ENCODE measurements at regions not wholly inside any gene's neighbourhood (a gene's known extent, or its start where the extent isn't known, plus 50 kb on each side); places are given as distances from the start of the nearest gene placed in this dataset.

- peaks cover 0 to 10% (median 0%) of the 10 kb centered on the region in 3 experiments for H3K9me3 ChIP-seq (ENCODE audit: control insufficient read depth in 2 of 3, low read length in 3 of 3)
- Mint-ChIP-seq H3K27ac (no peak overlapping the region), H3K27me3 (peaks cover 0 to 17% (median 12%) of the 10 kb centered on the region in 5 donors), H3K36me3 (no peaks in the 10 kb centered on the region), H3K4me3 (no peak overlapping the region), H3K4me1 (no peaks in the 10 kb centered on the region), H3K9me3 (peaks cover 0 to 27% (median 14%) of the 10 kb centered on the region in 11 donors)
- ChIA-PET POLR2A (no interaction called here), CTCF (no interaction called here)
- no peaks in the 10 kb centered on the region for H3K4me1 ChIP-seq (ENCODE audit: control insufficient read depth in 2 of 2, insufficient read depth in 2 of 2, low read length in 2 of 2)
- no peak overlapping the region for H3K27ac ChIP-seq (ENCODE audit: low read depth, low read length)
- ATAC-seq: no peak
- no peaks in the 10 kb centered on the region for H3K36me3 ChIP-seq (ENCODE audit: control insufficient read depth in 2 of 3, insufficient read depth in 3 of 3, low read length in 3 of 3)
- H3K27me3 ChIP-seq (ENCODE audit: control insufficient read depth in 2 of 2, insufficient read depth in 2 of 2, low read length in 2 of 2): no peaks in the 10 kb centered on the region
- intact Hi-C loops (cut with micrococcal nuclease): no loop called here
- DNase-seq: no peak
- no peak overlapping the region for H3K4me3 ChIP-seq (ENCODE audit: low read length)
Measured at GRCh38 chr4:119810001-119810400, 181.4 kb upstream of the PDE5A start.

DNA sequence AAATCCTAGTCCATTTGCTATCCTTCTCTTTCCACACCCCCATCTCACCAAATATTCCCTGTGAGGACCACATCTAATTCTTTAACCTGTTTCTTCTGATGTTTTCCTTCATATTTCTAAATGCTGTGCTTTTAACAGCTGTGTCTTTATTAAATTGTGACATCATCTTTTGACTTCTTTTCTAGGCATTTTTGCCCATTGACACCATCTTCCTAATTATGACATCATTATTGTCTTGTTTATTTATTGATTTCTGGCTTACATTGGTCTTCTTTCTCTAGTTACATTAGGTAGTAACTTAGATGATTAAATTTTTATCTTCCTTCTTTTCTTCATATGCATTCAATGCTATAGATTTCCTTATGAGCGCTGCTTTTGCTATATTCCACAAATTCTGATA is 175.8 kb upstream of the PDE5A start:
- intact Hi-C loops (cut with micrococcal nuclease): no loop called here
- no peaks in the 10 kb centered on the region for H3K9me3 ChIP-seq (ENCODE audit: control insufficient read depth in 2 of 3, low read length in 3 of 3)
- Mint-ChIP-seq H3K9me3 (peaks cover 0 to 5% (median 0%) of the 10 kb centered on the region in 11 donors), H3K4me3 (no peak overlapping the region), H3K27me3 (peaks cover 0 to 22% (median 12%) of the 10 kb centered on the region in 5 donors), H3K27ac (no peak overlapping the region), H3K4me1 (no peaks in the 10 kb centered on the region), H3K36me3 (no peaks in the 10 kb centered on the region)
- ChIA-PET CTCF (no interaction called here), POLR2A (no interaction called here)
- H3K4me3 ChIP-seq (ENCODE audit: low read length): no peak overlapping the region
- no peak overlapping the region for H3K27ac ChIP-seq (ENCODE audit: low read depth, low read length)
- DNase-seq (no peak), ATAC-seq (no peak)
- H3K36me3 ChIP-seq (ENCODE audit: control insufficient read depth in 2 of 3, insufficient read depth in 3 of 3, low read length in 3 of 3): no peaks in the 10 kb centered on the region
- no peaks in the 10 kb centered on the region for H3K27me3 ChIP-seq (ENCODE audit: control insufficient read depth in 2 of 2, insufficient read depth in 2 of 2, low read length in 2 of 2)
- no peaks in the 10 kb centered on the region for H3K4me1 ChIP-seq (ENCODE audit: control insufficient read depth in 2 of 2, insufficient read depth in 2 of 2, low read length in 2 of 2)

- ChIA-PET CTCF (no interaction called here), POLR2A (no interaction called here)
- no peak overlapping the region for H3K4me3 ChIP-seq (ENCODE audit: low read length)
- no peaks in the 10 kb centered on the region for H3K36me3 Mint-ChIP-seq
- peaks cover 0 to 13% (median 10%) of the 10 kb centered on the region in 5 donors for H3K27me3 Mint-ChIP-seq
- H3K27ac Mint-ChIP-seq: no peak overlapping the region
- no peaks in the 10 kb centered on the region for H3K36me3 ChIP-seq (ENCODE audit: control insufficient read depth in 2 of 3, insufficient read depth in 3 of 3, low read length in 3 of 3)
- no peaks in the 10 kb centered on the region for H3K4me1 Mint-ChIP-seq
- no peaks in the 10 kb centered on the region for H3K9me3 ChIP-seq (ENCODE audit: control insufficient read depth in 2 of 3, low read length in 3 of 3)
- H3K4me3 Mint-ChIP-seq: no peak overlapping the region
- no peak overlapping the region for H3K27ac ChIP-seq (ENCODE audit: low read depth, low read length)
- no peak for DNase-seq
- no peak for ATAC-seq
- H3K27me3 ChIP-seq (ENCODE audit: control insufficient read depth in 2 of 2, insufficient read depth in 2 of 2, low read length in 2 of 2): no peaks in the 10 kb centered on the region
- peaks cover 0 to 6% (median 0%) of the 10 kb centered on the region in 11 donors for H3K9me3 Mint-ChIP-seq
- H3K4me1 ChIP-seq (ENCODE audit: control insufficient read depth in 2 of 2, insufficient read depth in 2 of 2, low read length in 2 of 2): no peaks in the 10 kb centered on the region
- intact Hi-C loops (cut with micrococcal nuclease): no loop called here
Measured at GRCh38 chr4:119797238-119797894, 168.8 kb upstream of the PDE5A start.

- Histone ChIP-seq H3K27ac (ENCODE audit: low read depth, low read length) (no peak overlapping the region), H3K36me3 (ENCODE audit: control insufficient read depth in 2 of 3, insufficient read depth in 3 of 3, low read length in 3 of 3) (no peaks in the 10 kb centered on the region), H3K9me3 (ENCODE audit: control insufficient read depth in 2 of 3, low read length in 3 of 3) (no peaks in the 10 kb centered on the region), H3K4me3 (ENCODE audit: low read length) (no peak overlapping the region), H3K4me1 (ENCODE audit: control insufficient read depth in 2 of 2, insufficient read depth in 2 of 2, low read length in 2 of 2) (no peaks in the 10 kb centered on the region), H3K27me3 (ENCODE audit: control insufficient read depth in 2 of 2, insufficient read depth in 2 of 2, low read length in 2 of 2) (no peaks in the 10 kb centered on the region)
- no peak overlapping the region for H3K4me3 Mint-ChIP-seq
- no peak overlapping the region for H3K27ac Mint-ChIP-seq
- CTCF ChIA-PET: no interaction called here
- intact Hi-C loops (cut with micrococcal nuclease): no loop called here
- no peaks in the 10 kb centered on the region for H3K4me1 Mint-ChIP-seq
- H3K36me3 Mint-ChIP-seq: no peaks in the 10 kb centered on the region
- no peak for DNase-seq
- no peak for ATAC-seq
- H3K9me3 Mint-ChIP-seq: peaks cover 0 to 6% (median 0%) of the 10 kb centered on the region in 11 donors
- POLR2A ChIA-PET: no interaction called here
- H3K27me3 Mint-ChIP-seq: peaks cover 0 to 13% (median 10%) of the 10 kb centered on the region in 5 donors
Measured at GRCh38 chr4:119795986-119796578, 167.5 kb upstream of the PDE5A start.

- H3K36me3 Mint-ChIP-seq: no peaks in the 10 kb centered on the region
- Histone ChIP-seq H3K9me3 (ENCODE audit: control insufficient read depth in 2 of 3, low read length in 3 of 3) (no peaks in the 10 kb centered on the region), H3K4me3 (ENCODE audit: low read length) (no peak overlapping the region), H3K4me1 (ENCODE audit: control insufficient read depth in 2 of 2, insufficient read depth in 2 of 2, low read length in 2 of 2) (no peaks in the 10 kb centered on the region), H3K36me3 (ENCODE audit: control insufficient read depth in 2 of 3, insufficient read depth in 3 of 3, low read length in 3 of 3) (no peaks in the 10 kb centered on the region), H3K27ac (ENCODE audit: low read depth, low read length) (no peak overlapping the region), H3K27me3 (ENCODE audit: control insufficient read depth in 2 of 2, insufficient read depth in 2 of 2, low read length in 2 of 2) (no peaks in the 10 kb centered on the region)
- H3K27me3 Mint-ChIP-seq: peaks cover 0 to 13% (median 10%) of the 10 kb centered on the region in 5 donors
- intact Hi-C loops (cut with micrococcal nuclease): no loop called here
- no peak for ATAC-seq
- ChIA-PET POLR2A (no interaction called here), CTCF (no interaction called here)
- H3K9me3 Mint-ChIP-seq: peaks cover 0 to 6% (median 0%) of the 10 kb centered on the region in 11 donors
- no peak overlapping the region for H3K27ac Mint-ChIP-seq
- DNase-seq: no peak
- no peak overlapping the region for H3K4me3 Mint-ChIP-seq
- no peaks in the 10 kb centered on the region for H3K4me1 Mint-ChIP-seq
Measured at GRCh38 chr4:119794681-119795080, 166.1 kb upstream of the PDE5A start.

DNA sequence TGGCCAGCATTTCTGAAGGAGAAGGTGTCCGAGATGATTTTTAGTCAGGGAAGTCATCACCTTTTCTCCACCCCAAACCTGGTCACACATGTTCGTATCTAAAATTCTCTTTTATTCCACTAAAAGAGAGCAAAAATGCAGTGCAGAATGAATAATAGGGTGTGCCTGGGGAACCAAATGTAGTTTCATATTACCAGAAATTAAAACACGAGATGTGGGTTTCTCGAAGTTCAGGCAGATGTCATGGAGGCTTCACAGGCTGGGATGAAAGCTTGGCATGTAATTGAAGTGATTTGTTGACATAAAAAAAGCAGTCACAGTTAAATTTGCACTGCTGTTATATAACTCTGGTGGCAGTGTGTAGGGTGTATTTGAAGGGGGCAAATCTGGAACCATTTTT is 165.5 kb upstream of the PDE5A start:
- Histone ChIP-seq H3K4me3 (ENCODE audit: low read length) (no peak overlapping the region), H3K27me3 (ENCODE audit: control insufficient read depth in 2 of 2, insufficient read depth in 2 of 2, low read length in 2 of 2) (no peaks in the 10 kb centered on the region), H3K4me1 (ENCODE audit: control insufficient read depth in 2 of 2, insufficient read depth in 2 of 2, low read length in 2 of 2) (no peaks in the 10 kb centered on the region), H3K9me3 (ENCODE audit: control insufficient read depth in 2 of 3, low read length in 3 of 3) (no peaks in the 10 kb centered on the region), H3K36me3 (ENCODE audit: control insufficient read depth in 2 of 3, insufficient read depth in 3 of 3, low read length in 3 of 3) (no peaks in the 10 kb centered on the region), H3K27ac (ENCODE audit: low read depth, low read length) (no peak overlapping the region)
- intact Hi-C loops (cut with micrococcal nuclease): no loop called here
- peaks cover 0 to 6% (median 0%) of the 10 kb centered on the region in 11 donors for H3K9me3 Mint-ChIP-seq
- H3K4me3 Mint-ChIP-seq: no peak overlapping the region
- no peaks in the 10 kb centered on the region for H3K4me1 Mint-ChIP-seq
- no peak for DNase-seq
- POLR2A ChIA-PET: no interaction called here
- no peak overlapping the region for H3K27ac Mint-ChIP-seq
- no peaks in the 10 kb centered on the region for H3K36me3 Mint-ChIP-seq
- CTCF ChIA-PET: no interaction called here
- ATAC-seq: no peak
- peaks cover 0 to 13% (median 10%) of the 10 kb centered on the region in 5 donors for H3K27me3 Mint-ChIP-seq

Measured in naive thymus-derived CD4-positive, alpha-beta T cell (primary cell).